ENCODE measurements at regions not wholly inside any gene's neighbourhood (a gene's known extent, or its start where the extent isn't known, plus 50 kb on each side); places are given as distances from the start of the nearest gene placed in this dataset.

- no peak overlapping the region for H3K4me3 ChIP-seq (ENCODE audit: low read depth, low read length)
- DNase-seq (ENCODE audit: low read depth) = no peak
- TF ChIP-seq, protein P1, sequence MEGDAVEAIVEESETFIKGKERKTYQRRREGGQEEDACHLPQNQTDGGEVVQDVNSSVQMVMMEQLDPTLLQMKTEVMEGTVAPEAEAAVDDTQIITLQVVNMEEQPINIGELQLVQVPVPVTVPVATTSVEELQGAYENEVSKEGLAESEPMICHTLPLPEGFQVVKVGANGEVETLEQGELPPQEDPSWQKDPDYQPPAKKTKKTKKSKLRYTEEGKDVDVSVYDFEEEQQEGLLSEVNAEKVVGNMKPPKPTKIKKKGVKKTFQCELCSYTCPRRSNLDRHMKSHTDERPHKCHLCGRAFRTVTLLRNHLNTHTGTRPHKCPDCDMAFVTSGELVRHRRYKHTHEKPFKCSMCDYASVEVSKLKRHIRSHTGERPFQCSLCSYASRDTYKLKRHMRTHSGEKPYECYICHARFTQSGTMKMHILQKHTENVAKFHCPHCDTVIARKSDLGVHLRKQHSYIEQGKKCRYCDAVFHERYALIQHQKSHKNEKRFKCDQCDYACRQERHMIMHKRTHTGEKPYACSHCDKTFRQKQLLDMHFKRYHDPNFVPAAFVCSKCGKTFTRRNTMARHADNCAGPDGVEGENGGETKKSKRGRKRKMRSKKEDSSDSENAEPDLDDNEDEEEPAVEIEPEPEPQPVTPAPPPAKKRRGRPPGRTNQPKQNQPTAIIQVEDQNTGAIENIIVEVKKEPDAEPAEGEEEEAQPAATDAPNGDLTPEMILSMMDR (IDR thresholded peaks at IDR 0.05; ENCODE audit: insufficient read depth, low read depth, low read length) = no peak
Observed at GRCh38 chr7:7090460-7090859, 91.9 kb upstream of the C1GALT1 start.

- DNase-seq (ENCODE audit: low read depth) = no peak
- TF ChIP-seq, protein P1 (IDR thresholded peaks at IDR 0.05; ENCODE audit: insufficient read depth, low read depth, low read length) = no peak
Observed at GRCh38 chr7:7098280-7098818, 84.0 kb upstream of the C1GALT1 start.

DNA sequence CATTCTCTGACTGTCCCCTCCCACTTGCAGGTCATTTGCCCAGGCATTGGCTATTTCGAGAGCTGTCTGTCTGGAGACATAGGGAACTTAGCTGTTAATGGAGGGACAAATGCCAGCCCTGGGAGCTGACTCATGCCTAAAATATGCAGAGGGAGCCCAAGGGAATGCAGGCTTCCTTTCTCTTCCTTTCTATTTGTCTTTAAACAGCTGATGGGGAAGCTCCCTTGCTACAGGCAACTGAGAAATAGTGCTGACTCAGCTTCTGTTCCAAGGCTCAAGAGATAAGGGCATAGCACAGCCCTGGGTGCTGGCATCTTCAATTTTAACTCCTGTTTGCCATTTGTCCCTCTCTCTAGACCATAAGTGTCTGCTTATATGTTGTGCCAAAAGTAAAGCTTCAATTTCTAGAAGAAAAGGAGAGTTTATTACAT lies 82.7 kb upstream of the C1GALT1 start:
- no peak overlapping the region for H3K4me3 ChIP-seq (ENCODE audit: low read depth, low read length)
- TF ChIP-seq, protein P1 (IDR thresholded peaks at IDR 0.05; ENCODE audit: insufficient read depth, low read depth, low read length) = no peak
- DNase-seq (ENCODE audit: low read depth) = peak; percentile 79

More at GRCh38 chr7:7098280-7098818, 84.0 kb upstream of the C1GALT1 start:
- H3K4me3 ChIP-seq (ENCODE audit: low read depth, low read length) = no peak overlapping the region

DNA sequence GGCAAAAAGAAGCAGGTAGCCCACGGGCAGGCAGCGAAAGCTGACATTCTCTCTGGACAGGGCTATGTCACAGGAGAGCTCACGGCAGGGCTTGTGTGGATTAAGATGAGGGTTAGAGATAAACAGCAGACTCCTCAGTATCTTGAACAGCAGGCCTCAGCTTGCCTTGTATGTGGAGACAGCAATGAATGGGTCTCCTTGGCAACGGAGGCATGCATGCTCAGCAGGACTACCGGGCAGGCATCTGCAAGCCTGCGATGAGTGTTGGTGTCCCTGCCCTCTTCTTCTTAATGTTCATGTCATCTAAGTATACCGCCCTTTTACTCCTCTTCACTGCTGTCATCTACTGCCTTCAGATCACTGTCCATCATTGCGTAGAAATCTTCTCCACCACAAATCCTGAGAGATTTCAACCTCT lies 81.9 kb upstream of the C1GALT1 start:
- no peak overlapping the region for H3K4me3 ChIP-seq (ENCODE audit: low read depth, low read length)
- TF ChIP-seq, protein P1 (IDR thresholded peaks at IDR 0.05; ENCODE audit: insufficient read depth, low read depth, low read length) = no peak
- no peak for DNase-seq (ENCODE audit: low read depth)

DNA sequence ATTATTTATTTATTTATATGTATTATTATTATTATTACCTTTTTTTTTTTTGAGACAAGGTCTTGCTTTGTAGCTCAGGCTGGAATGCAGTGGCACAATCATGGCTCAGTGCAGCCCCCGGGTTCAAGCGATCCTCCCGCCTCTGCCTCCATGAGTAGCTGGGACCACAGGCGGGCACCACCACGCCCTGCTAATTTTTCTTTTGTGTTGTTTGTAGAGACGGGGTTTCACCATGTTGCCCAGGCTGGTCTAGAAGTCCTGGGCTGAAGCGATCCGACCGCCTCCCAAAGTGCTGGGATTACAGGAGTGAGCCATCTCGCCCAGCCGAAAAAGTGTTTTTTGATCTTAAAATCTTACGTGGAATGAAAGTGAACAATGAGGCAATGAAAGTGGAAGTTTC lies 79.4 kb upstream of the C1GALT1 start:
- TF ChIP-seq, protein P1 (IDR thresholded peaks at IDR 0.05; ENCODE audit: insufficient read depth, low read depth, low read length) = no peak
- H3K4me3 ChIP-seq (ENCODE audit: low read depth, low read length) = no peak overlapping the region
- DNase-seq (ENCODE audit: low read depth) = no peak

- peak; percentile 72 for DNase-seq (ENCODE audit: low read depth)
- TF ChIP-seq, protein P1 (IDR thresholded peaks at IDR 0.05; ENCODE audit: insufficient read depth, low read depth, low read length) = peak; percentile 62
Observed at GRCh38 chr7:7103343-7104313, 78.7 kb upstream of the C1GALT1 start.

More at GRCh38 chr7:7103343-7104313, 78.7 kb upstream of the C1GALT1 start:
- H3K4me3 ChIP-seq (ENCODE audit: low read depth, low read length) = no peak overlapping the region
